GM21619 (cell line): ENCODE measurements at regions not wholly inside any gene's neighbourhood (a gene's known extent, or its start where the extent isn't known, plus 50 kb on each side); places are given as distances from the start of the nearest gene placed in this dataset.
A peak's percentile ranks its signal among the peaks of the same experiment; 100 is the strongest.
"Not testable (repeated sequence)": the region's sequence is repeated elsewhere in the genome, so short reads cannot be mapped to it uniquely, and the experiment has no call there.

Source experiments
- ATAC-seq: cut with Tn5 transposase; IDR thresholded peaks from one replicate; pipeline ENCODE4 v1.9.1; 2021; ENCODE audit not compliant: unreplicated experiment

- no peak for ATAC-seq
Observed at GRCh38 chr2:190742431-190742830, 93.5 kb downstream of the NAB1 start.

GRCh38 chr2:190744041-190744440, 95.2 kb downstream of the NAB1 start:
- no peak for ATAC-seq

GRCh38 chr2:190746971-190747761, 98.3 kb downstream of the NAB1 start:
- no peak for ATAC-seq

- ATAC-seq = no peak
Observed at GRCh38 chr2:190748966-190749365, 100.1 kb downstream of the NAB1 start.

- ATAC-seq = no peak
Observed at GRCh38 chr2:190755772-190756415, 107.0 kb downstream of the NAB1 start.

- ATAC-seq = no peak
Observed at GRCh38 chr2:190759749-190760213, 110.9 kb downstream of the NAB1 start.

- ATAC-seq = not testable (repeated sequence)
Observed at GRCh38 chr2:190760353-190761150, 111.7 kb downstream of the NAB1 start.

- not testable (repeated sequence) for ATAC-seq
Observed at GRCh38 chr2:190761216-190761615, 112.3 kb downstream of the NAB1 start.

- ATAC-seq = no peak
Observed at GRCh38 chr2:190762566-190762965, 113.7 kb downstream of the NAB1 start.

GRCh38 chr2:190763100-190763499, 114.2 kb downstream of the NAB1 start:
- no peak for ATAC-seq

GRCh38 chr2:190763901-190764514, 115.1 kb downstream of the NAB1 start:
- ATAC-seq = peak; percentile 66

GRCh38 chr2:190765386-190766173, 115.0 kb upstream of the GLS start:
- no peak for ATAC-seq

GRCh38 chr2:190766174-190766572, 114.4 kb upstream of the GLS start:
- ATAC-seq = no peak

GRCh38 chr2:190766595-190766994, 114.0 kb upstream of the GLS start:
- ATAC-seq = no peak

- ATAC-seq = no peak
Observed at GRCh38 chr2:190767821-190768220, 112.8 kb upstream of the GLS start.

GRCh38 chr2:190769258-190769657, 111.4 kb upstream of the GLS start:
- ATAC-seq = no peak

- ATAC-seq = no peak
Observed at GRCh38 chr2:190771726-190772125, 108.9 kb upstream of the GLS start.

GRCh38 chr2:190780594-190780993, 100.0 kb upstream of the GLS start:
- no peak for ATAC-seq

GRCh38 chr2:190781604-190782198, 98.9 kb upstream of the GLS start:
- no peak for ATAC-seq

- ATAC-seq = no peak
Observed at GRCh38 chr2:190782264-190782663, 98.4 kb upstream of the GLS start.
